HG02840 (cell line): ENCODE measurements at regions not wholly inside any gene's neighbourhood (a gene's known extent, or its start where the extent isn't known, plus 50 kb on each side); places are given as distances from the start of the nearest gene placed in this dataset.

Source experiments
- ATAC-seq: cut with Tn5 transposase; IDR thresholded peaks from one replicate; pipeline ENCODE4 v1.9.1; 2021; ENCODE audit warnings: mild to moderate bottlenecking, moderate library complexity, moderate number of reproducible peaks; ENCODE audit not compliant: unreplicated experiment, low FRiP score

DNA sequence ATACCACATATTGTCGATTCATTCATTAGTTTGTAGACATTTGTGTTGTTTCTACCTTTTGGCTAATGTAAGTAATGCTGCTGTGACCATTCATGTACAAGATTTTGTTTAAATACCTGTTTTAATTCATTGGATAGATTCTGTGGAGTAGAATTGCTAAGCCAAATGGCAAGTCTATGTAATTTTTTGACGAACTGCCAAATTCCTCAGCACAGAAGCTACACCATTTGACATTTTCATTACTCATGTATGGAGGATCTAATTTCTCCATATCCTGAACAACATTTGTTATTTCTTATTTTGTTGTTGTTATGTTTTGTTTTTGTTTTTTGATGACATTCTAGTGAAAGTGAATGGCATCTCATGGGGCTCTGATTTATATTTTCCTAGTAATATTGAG, 1351.3 kb upstream of the SORCS1 start:
- no peak for ATAC-seq

DNA sequence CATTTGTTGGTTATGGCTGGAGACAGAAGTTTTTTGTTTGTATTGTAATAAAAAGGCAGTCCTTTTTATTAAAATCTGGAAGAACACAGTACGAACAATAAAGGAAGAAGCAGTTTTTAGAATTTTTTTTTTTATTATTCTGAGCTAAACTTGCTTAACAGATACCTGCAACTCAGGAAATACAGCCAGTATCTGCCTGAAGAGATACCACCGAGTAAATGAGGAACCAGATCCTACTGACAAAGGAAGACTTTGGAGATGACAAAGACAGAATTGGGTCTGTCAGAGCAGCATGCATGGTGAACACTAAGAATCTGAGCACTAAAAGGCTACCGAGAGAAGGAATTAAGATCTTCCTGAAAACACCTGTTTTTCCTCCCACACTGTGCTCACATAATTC, 1335.9 kb upstream of the SORCS1 start:
- no peak for ATAC-seq

DNA sequence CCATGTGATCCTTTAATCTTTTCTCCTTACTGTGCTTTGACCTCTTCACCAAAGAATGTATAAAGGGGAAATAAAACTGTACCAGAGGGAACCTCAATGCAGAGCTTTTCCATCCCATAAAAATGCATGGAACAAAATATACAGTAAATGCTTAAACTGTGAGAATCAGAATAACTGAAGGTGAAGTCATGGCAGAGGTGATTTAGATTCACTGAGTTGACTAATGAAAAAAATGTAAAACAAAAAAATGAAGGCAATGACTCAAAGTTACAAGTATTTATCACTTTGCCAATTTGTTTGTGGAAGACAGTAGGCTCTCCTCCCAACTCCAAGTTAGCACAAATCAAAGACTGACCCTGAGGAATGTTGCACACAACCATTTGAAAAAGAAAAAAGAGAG, 1331.6 kb upstream of the SORCS1 start:
- no peak for ATAC-seq

DNA sequence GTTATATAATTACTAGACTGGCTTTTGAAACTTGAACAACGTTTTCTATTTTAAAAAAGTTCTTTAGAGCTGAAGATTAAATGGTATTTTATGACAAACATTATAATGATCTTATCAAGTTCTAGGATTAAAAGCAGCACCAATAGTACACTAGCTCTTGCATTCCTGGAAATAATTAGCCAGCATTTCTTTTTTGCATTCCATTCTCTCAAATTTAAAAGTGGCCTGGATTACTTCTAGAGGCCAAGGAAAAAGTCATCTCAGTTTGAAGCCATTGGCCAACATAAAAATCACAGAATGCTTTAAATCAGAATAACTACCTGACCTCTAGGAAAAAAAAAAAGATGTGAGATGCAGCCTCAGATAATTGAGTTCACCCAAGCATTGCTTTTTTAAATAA, 1326.4 kb upstream of the SORCS1 start:
- ATAC-seq = no peak

DNA sequence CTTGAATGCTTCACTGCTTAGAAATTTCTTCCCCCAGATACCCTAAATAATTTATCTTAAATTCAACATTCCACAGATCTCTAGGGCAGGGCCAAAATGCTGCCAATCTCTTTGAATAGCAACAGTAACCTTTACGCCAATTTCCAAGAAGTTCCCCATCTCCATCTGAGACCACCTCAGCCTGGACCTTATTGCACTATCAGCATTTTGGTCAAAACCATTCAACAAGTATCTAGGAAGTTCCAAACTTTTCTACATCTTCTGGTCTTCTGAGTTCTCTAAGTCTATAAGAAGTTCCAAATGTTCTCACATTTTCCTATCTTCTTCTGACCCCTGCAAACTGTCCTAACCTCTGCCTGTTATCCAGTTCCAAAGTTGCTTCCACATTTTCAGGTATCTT, 1306.9 kb upstream of the SORCS1 start:
- no peak for ATAC-seq

DNA sequence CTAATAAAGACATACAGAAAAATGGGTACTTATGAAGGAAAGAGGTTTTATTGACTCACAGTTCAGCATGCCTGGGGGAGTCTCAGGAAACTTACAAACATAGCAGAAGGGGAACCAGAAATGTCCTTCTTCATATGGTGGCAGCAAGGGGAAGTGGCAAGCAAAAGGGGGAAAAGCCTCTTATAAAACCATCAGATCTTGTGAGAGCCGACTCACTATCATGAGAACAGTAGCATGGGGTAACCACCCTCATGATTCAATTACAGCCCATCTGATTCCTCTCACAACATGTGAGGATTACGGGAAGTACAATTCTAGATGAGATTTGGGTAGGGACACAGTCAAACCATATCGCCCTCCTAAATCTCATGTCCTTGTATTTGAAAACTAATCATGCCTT, 1305.4 kb upstream of the SORCS1 start:
- ATAC-seq = no peak

DNA sequence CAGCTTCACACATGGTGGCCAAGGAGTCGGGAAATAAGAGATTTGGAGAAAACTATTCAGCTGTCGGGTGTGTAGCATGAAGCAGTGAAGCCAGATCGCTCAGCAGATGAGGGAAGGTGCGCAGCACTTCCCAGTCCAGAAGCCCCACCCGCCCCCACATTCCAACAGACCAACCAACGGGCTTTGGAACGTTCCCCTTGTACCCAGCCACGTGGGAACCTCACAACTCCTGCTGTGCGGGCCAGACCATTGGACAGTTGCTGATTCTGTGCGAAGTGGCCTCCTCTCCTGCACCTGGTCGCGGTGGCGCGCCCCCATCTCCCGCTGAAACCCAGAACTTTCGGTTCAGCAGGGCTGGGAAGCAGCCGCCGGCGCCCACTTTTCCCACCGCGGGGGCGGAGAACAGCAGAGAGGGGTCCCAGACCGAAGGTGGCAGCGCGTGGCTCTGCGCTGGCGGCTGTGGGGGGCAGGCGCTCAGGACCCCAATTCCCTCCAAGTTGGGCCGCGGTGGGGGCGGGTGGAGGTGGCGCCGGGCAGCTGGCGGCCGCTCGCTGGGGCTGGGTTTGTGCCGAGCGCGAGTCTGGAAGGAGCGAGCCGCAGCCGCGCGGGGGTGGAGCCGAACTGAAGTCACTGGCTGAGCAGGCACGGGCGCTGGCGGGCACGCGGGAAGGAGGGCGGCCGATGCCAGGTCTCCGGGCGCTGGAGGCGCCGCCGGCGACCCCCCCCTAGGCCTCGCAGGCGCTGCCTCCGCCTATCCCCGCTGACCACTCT, 1301.5 kb upstream of the SORCS1 start:
- ATAC-seq = no peak

DNA sequence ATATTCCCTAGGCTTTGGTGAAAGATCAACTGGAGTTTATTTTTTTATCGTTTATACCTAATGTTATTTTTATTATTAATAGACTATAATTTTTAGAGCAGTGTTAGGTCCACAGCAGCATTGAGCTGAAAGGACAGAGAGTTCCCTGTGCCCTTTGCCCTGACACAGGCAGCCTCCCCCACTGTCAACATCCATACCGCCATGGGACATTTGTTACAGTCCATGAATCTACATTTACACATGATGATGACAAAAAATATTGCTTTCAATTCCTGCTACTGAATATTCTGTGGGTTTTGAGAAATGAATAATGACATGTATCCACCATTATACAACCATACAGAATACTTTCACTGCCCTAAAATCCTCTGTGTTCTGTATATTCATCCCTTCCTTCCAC, 1297.5 kb upstream of the SORCS1 start:
- ATAC-seq = no peak

DNA sequence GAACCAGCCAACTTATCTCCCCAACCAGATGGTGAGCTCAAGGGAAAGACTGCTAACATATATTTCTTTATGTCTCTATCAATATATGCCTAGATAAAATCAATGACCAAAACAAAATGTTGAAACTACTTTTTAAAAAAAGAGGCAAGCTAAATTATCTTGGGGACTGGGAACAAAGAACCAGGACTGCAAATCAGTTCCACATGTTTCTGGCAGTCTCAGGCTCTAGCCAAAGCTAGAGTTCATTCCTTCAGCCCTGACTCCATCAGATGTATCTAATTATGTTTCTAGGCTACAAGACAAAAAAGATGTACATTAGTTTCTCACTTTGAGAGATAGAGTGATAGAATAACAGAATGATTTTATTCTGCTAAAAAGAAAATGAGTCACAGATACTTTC, 1290.3 kb upstream of the SORCS1 start:
- ATAC-seq = no peak

DNA sequence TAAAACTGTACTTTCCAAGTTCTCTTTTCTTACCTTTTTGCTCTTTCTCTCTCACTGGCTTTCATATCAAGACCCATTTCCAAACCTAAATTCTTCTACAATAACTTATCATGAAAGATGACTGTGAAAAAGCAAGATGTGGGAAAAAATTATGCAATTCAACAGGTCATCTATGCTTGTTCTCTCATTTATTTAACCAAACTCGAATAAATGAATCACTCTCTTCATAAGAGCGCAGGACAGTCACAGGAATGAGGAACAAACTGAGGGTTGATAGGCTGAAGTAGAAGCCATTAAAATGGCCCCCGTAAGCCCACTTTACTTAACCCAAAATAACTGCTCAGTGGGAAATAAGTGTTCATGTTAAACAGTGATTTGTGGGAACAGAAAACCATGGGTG, 1289.7 kb upstream of the SORCS1 start:
- ATAC-seq = no peak

DNA sequence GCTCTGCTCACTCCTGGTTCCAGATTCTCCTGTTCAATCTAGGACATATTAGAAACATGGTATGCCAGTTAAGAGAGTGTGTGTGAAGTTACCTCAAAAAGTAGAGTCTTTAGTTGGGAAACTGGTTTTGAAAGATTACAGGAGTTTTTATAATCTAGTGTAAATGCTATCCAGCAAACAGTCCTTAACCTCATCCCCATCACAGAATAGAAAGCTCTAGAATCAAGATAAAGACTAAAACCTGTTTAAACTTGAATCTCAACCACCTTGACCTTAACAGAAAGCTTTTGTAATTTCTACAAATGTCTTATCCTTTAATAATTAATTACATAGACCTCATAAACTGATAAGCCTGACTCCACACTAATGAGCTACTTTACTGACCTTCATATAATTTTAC, 1288.7 kb upstream of the SORCS1 start:
- ATAC-seq = no peak

DNA sequence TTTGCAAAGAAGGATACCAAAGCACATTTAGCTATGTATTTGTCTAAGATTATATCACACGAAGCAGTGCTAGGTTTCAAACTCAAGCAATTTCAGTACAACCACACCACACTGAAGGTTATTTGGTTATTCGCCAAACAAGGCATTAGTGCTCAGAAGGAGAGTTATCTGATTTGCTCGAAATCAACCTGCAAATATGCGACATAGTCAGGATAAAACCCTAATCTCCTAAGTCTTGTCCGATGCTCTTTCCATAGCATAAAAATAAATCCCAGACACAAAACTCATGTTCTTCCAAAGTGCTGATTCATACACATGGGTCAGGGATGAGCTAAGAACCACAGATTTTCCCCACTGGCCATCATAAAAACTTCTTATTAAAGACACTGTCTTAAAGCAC, 1288.0 kb upstream of the SORCS1 start:
- no peak for ATAC-seq

DNA sequence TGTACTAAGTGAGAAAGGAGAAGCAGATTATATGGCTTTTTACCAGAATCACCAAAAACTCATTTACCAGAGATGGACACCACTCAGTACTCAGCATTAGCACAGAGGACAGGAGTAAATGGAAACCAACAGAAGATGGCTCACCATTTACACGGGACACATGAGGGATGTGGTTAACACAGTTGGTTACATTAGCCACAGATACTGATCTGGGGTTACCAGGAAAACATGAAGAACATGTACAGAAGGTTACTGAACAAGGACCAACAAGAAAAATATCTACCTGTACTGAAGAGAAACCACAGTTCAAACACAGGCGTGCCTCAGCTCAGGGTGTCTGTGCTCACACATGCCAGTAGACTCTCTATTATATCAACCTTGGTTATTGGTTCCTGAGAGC, 1285.8 kb upstream of the SORCS1 start:
- no peak for ATAC-seq

DNA sequence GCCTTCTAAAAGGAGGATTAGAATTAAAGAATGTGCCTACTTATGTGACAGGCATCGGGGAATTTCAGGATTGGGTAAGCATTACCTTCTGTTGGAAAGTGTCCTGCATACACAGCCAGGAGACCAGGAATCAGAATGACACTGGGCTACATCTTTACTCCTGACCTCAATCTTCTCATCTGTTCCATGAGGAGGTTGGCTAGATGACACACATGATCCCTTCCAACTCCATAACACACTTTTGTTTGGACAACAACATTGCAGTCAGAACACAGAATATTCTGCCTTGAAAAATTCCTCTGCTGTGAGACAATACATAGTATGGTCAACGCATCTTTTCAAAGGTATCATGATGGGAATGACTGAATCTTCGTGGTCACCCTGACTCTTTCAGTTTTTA, 1281.2 kb upstream of the SORCS1 start:
- ATAC-seq = no peak

DNA sequence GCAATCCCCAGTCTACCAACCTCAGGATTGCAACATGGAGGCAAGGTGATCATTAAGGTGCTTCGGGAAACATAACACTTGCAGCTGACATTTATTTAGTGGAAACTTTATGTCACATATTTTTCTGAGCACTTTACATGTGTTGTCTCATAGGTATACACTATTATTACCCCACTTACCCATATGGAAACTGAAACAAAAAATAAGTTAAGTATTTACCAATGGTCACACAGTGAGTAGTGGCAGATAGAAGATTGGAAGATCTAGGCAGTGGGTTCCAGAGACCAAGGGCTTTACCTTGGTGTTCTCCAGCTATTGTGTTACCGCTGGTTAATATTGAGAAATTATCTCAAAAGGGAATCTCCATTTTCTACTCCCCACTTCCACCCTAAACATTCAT, 1279.1 kb upstream of the SORCS1 start:
- ATAC-seq = peak; percentile 65

DNA sequence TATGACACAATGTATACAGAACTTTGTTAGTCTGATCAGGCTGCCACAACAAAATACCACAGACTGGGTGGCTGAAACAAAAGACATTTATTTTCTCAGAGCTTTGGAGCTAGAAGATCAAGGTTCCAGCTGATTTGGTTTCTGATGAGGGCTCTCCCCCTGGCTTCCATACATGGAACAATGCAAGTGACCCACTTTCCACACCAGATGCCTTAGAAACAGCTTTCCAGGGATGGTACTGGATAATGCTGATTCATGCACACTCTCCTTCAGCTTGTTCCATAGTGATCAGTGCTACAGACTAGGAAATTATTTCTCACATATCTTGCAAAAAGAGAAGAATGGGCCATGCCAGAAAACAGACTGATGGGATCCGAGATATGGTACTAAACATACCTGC, 1274.9 kb upstream of the SORCS1 start:
- no peak for ATAC-seq

DNA sequence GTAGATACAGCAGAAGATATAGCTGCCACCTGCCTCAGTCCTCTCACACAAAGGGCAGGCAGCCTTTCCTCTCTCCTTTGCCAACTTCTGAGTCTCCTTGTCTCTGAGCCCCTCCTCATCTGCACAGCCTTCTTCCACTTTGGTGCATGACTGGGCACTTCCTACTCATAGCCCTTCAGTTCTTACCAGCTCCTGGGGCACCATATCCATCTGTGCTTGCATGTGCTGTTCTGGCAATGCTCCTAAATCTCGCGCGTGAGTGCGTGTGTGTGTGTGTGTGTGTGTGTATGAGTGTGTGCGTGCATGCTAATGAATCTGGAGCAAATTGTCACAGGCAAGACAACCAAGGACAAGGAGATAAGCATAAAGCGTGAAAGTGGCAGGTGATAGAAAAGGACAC, 1271.6 kb upstream of the SORCS1 start:
- ATAC-seq = no peak

DNA sequence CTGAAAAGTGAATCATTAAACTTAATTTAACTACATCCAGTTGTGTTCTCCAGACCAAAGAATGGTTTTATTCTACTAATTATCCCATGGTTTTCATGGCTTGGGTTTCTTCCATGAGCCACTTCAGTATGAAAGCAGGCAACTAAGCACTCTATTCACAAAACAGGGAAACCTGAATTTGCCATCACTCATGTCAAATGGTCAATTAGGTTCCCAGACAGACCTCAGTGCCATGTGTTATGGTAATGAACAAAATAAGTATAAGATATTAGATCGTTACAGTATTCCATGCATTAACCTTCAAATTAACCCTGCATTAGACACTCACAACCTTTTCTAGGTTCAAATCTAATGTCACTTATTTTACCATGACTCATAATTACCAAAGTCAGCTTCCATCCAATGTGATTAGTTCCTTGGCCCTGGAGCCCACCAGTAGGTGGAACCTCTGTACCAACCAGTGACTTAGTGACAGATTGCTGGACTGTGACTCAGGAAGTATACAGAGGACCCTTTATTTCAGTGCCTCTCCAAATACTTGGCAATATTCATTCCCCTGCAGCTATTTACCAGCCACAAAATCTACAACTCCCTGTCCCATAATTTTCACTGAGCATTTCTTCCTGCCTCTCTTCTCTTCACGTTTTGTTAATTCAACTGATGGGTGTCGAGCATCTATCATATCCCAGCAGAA, 1270.2 kb upstream of the SORCS1 start:
- ATAC-seq = no peak

DNA sequence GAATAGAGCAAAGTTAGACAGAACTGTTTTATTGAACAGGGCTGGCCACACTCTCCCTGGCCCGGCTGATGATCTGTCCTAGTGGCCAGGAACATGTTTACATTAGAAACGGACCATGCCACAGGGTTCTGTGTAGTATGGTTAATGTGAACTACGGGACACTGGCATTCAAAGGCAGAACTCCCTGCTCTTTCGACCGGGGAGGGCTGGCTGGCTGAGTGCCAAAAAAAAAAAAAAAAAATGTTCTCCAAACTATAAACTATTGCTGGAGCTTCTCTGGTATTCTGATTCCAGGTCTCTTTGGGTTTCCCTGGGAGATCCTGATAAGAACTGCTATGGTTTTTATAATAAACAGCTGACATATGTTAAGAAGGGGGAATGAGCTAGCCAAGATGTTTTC, 1262.6 kb upstream of the SORCS1 start:
- ATAC-seq = no peak

DNA sequence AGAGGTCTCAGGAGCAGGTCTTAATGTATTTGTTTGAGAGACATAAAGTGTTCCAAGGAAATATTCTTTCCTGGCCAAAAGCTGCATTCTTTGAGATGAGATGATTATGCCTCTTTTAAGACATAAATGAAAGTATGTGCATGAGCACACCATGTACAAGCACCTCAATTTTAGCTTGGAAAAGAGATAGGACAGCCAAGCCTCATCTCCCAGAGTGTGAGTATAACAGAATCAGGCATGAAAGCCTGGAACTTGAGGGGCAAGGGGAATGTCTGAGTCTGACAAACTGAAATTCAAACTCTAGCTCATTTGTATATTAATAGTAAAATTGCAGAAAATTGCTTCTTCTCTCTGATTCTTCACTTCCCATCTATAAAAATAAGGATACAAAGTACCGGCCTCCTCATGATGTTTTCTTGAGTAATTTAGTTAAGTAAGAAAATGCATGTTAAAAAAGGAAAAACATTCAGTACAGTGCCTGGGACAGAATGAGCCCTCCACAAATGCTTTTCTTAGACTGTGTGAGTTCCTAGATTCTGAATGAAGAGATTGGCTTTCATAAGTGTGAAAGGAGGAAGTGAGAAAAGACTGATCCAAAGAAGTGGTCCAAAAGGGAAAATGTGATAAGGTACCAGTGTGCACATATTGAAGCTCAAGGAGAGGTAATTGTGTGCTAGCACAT, 1260.9 kb upstream of the SORCS1 start:
- ATAC-seq = no peak

DNA sequence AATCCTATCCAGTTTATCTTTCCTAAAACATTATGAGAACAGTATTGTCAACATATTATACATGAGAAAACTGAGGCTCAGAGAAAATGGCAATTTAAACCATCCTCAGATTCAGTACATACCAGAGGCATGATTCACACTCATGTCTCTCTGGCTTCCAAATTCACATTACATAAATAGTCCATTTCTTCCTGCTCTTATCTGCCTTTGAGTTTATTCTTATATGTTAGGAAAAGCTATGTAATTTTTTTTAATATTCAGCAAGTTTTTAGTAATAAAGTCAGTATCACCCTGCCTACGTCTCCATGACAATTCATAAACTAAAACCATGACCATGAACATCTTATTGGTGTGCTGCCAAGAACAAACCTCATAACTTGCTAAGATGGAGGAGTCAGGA, 1260.2 kb upstream of the SORCS1 start:
- ATAC-seq = no peak

DNA sequence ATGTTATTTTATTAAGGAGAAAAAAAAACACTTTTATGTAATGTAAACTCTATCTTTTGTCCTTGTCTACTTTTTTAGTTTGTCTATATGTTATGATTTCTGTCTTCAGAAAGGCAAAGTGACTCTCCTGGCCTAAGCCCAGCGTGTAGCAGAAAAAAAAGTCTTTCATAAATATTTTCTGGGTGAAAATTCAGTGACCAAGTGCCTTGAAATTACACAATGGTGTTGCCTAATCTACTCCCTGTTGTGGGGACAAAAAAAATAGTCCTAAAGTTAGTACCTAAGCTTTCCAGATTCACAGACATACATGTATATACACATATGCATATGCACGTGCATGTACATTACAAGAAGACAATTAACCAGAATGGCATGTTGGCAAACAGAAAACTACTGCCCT, 1257.8 kb upstream of the SORCS1 start:
- no peak for ATAC-seq
